VCaP (cell line): ENCODE measurements at regions not wholly inside any gene's neighbourhood (a gene's known extent, or its start where the extent isn't known, plus 50 kb on each side); places are given as distances from the start of the nearest gene placed in this dataset.

ENCODE experiments used
- H3K27ac ChIP-seq: fragments of 450-650 bp; 2 replicates; pipeline ENCODE4 v1.5.1; 2017
- CTCF ChIP-seq: fragments of 450-650 bp; conservative IDR thresholded peaks from 2 replicates; pipeline ENCODE4 v1.5.1; 2017; ENCODE audit warnings: mild to moderate bottlenecking, moderate library complexity

- no peak for TF ChIP-seq CTCF
- no peak overlapping the region for H3K27ac ChIP-seq
Observed at GRCh38 chr16:48057048-48057447, 98.7 kb downstream of the ABCC12 start.

DNA sequence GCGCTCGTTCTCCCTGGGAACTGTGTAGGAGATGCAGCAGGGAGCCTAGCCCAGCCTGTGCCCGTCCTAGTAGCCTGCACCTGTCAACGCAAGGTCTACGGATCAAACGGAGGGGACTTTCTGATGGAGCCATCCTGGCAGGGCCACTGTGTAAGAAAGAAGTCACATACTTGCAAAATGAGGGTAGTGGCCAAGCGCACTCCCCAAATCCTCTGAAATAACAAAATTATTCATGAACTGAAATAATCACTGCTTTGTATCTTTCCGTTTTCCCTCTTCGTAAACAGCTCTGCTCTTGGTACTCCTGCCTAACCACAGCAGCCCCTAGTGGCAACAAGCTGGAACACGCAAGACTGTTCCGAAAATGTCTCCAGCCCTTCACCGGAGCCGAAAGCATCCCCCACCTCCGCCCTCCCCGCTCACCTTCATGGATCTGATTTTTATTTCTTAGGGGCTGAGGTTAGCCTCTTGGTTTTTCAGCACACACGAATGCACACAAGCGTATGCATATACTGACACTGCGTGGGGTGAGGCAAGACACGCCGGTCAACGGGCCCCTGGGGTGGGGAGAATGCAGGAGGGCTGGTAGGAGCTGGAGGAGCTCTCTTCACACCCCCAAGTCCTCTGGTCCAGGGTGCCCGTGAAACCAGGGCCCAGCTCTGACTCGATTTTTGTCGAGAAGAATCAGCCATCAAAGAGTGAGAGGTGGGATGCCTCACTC, 100.8 kb downstream of the ABCC12 start:
- no peak overlapping the region for H3K27ac ChIP-seq
- peak; percentile 85 for TF ChIP-seq CTCF

DNA sequence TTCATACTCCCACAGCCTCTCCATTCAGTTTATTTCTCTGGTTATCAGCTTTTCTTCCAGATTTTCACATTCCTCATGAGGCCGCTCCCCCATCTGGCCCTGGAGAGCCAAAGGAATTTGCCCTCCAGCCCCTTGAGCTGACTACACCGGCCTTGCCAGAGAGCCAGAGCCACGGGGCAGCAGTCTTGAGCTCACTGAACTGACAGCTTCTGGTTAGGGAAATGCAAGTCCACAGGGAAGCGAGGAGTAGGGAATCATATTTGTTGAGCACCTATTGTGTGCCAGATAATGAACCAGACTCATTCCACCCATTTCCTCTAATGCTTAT, 102.4 kb downstream of the ABCC12 start:
- TF ChIP-seq CTCF = no peak
- no peak overlapping the region for H3K27ac ChIP-seq

DNA sequence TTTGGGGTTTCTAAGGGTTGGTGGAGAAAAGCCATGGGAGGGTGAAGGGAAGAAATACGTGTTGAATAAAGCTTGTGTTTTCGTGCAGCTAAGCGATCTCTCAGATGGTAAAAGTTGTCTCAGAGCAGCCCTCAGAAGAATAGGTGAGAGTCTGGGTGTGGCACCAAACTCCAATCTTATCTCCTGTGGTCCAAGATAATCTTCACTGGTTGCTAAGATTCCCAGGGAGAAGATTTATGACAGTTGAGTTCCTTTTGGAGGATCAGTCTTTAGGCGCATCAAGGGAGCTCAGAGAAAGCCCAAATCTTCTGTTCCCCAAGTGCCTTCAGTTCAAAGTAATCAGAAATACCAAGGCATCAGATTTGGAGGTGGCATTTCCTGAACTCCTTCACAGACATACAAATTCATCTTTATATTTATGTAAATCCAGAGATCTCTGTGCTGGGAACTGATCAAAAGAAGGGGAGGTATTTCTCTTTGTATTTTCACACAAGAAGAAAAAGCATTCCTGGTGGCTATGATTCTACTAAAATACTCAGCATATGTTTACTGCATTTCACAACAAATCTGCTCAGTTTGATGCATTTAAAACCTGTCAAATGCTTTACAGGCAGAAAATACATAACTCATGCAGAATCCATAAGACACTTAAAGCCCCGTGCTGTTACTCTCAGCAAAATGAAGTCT, 102.9 kb downstream of the ABCC12 start:
- no peak for TF ChIP-seq CTCF
- H3K27ac ChIP-seq = no peak overlapping the region

DNA sequence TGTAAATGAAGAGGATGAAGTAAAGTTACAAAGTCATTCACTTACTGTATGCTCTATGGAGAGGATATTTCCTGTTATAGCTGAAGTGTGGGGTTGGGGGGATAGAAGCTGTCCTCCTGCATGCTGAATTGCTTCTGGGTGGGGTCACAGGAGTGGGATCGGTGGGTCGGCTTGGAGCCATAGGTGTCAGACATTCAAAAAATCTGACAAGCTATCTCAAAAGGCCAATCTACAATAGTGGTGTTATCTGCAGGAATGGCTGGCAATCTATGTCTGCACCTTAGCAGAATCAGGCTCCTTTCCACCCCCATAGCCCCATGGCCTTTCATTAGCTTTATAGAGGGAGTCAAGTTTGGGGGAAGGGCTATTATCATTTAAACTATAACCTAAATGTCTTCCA, 104.9 kb downstream of the ABCC12 start:
- TF ChIP-seq CTCF = no peak
- no peak overlapping the region for H3K27ac ChIP-seq

GRCh38 chr16:48049847-48050246, 105.9 kb downstream of the ABCC12 start:
- no peak overlapping the region for H3K27ac ChIP-seq
- no peak for TF ChIP-seq CTCF

- TF ChIP-seq CTCF = no peak
- H3K27ac ChIP-seq = no peak overlapping the region
Observed at GRCh38 chr16:48047720-48048119, 108.1 kb downstream of the ABCC12 start.
